Upper lobe of left lung (tissue), 4 donors: ENCODE measurements at regions not wholly inside any gene's neighbourhood (a gene's known extent, or its start where the extent isn't known, plus 50 kb on each side); places are given as distances from the start of the nearest gene placed in this dataset.

Source experiments
- POLR2A ChIP-seq, 4 donors: fragments of 450-650 bp; IDR thresholded peaks; one replicate each; pipeline ENCODE4 v1.5.1; 2016 to 2017; ENCODE audit warnings: antibody characterized with exemption in 4 of 4, mild to moderate bottlenecking in 2 of 4
- TF ChIP-seq, protein P1 (sequence below), 6 experiments: fragments of 450-650 bp in 4 of 6; fragments of 200-600 bp in 2 of 6; sonication (generic) in 2 of 6; IDR thresholded peaks; one replicate each; pipeline ENCODE4 v1.5.1; 2016 to 2019; ENCODE audit warnings: antibody characterized with exemption in 6 of 6

DNA sequence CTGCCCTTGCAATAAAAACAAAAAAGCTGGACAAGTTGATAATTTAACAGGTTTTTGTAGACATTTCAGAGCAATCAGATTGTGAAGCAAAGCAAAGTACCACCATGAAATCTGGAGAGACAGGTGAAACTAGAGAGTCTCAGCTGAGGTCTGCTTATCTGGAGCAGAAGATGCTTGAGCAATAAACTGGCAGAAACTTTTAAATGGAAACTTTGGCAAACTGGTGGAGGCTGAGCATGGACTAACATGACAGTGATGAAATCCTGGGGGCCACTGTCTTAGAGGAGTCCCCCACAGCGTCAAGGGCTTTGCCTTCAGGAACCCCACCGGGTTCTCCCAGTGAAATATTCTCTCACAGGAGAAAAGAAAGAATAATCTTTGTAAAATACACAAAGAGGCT lies 416.3 kb upstream of the B3GALT2 start:
- TF ChIP-seq, protein P1, sequence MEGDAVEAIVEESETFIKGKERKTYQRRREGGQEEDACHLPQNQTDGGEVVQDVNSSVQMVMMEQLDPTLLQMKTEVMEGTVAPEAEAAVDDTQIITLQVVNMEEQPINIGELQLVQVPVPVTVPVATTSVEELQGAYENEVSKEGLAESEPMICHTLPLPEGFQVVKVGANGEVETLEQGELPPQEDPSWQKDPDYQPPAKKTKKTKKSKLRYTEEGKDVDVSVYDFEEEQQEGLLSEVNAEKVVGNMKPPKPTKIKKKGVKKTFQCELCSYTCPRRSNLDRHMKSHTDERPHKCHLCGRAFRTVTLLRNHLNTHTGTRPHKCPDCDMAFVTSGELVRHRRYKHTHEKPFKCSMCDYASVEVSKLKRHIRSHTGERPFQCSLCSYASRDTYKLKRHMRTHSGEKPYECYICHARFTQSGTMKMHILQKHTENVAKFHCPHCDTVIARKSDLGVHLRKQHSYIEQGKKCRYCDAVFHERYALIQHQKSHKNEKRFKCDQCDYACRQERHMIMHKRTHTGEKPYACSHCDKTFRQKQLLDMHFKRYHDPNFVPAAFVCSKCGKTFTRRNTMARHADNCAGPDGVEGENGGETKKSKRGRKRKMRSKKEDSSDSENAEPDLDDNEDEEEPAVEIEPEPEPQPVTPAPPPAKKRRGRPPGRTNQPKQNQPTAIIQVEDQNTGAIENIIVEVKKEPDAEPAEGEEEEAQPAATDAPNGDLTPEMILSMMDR (IDR thresholded peaks at IDR 0.05), result no peak
- no peak for TF ChIP-seq POLR2A (IDR thresholded peaks at IDR 0.05)
